Adrenal gland (tissue), 9 donors: ENCODE measurements at regions not wholly inside any gene's neighbourhood (a gene's known extent, or its start where the extent isn't known, plus 50 kb on each side); places are given as distances from the start of the nearest gene placed in this dataset.
A peak's percentile ranks its signal among the peaks of the same experiment; 100 is the strongest.

Experiments used
- DNase-seq, 7 donors: peaks; one replicate each; pipeline ENCODE4 v3.0.0-alpha.2; 2019 to 2020
- H3K27ac ChIP-seq, 5 donors: fragments of 200-600 bp; sonication (generic) in 4 of 5; 1 replicate in 3 of 5; 2 replicates in 2 of 5; pipeline versions ENCODE4 v1.5.1 to v1.8.0; 2016 to 2020; ENCODE audit warnings: mild to moderate bottlenecking in 1 of 5
- H3K27me3 ChIP-seq: fragments of 200-600 bp; 2 replicates; pipeline ENCODE4 v1.8.0; 2021
- H3K36me3 ChIP-seq, 2 donors: fragments of 200-600 bp; replicated peaks in 1 of 2; 1 replicate in 1 of 2; 2 replicates in 1 of 2; pipeline versions ENCODE4 v1.5.1 to v1.8.0; 2018 to 2022
- H3K4me1 ChIP-seq, 2 donors: fragments of 200-600 bp; replicated peaks in 1 of 2; 1 replicate in 1 of 2; 2 replicates in 1 of 2; pipeline versions ENCODE4 v1.5.1 to v1.8.0; 2018 to 2021
- H3K4me3 ChIP-seq, 4 donors: fragments of 200-600 bp; sonication (generic) in 3 of 4; one replicate each; pipeline ENCODE4 v1.5.1; 2016 to 2018
- H3K9me3 ChIP-seq, 3 donors: fragments of 200-600 bp; sonication (generic) in 1 of 3; replicated peaks in 1 of 3; 1 replicate in 2 of 3; 2 replicates in 1 of 3; pipeline versions ENCODE4 v1.5.1 to v1.8.0; 2016 to 2021
- POLR2A ChIP-seq, 2 donors: fragments of 450-650 bp; IDR thresholded peaks; one replicate each; pipeline ENCODE4 v1.6.1; 2017; ENCODE audit warnings: antibody characterized with exemption in 2 of 2, mild to moderate bottlenecking in 2 of 2, moderate library complexity in 1 of 2
- WGBS, 4 donors: extraction: QIAGEN DNeasy Blood & Tissue Kit in 2 of 4; methylation state at CpG; one replicate each; pipeline versions ENCODE4 v1.1.5 to v1.1.7; 2013 to 2017; 5-methylcytosine and 5-hydroxymethylcytosine counted together
- intact Hi-C, 2 donors: fragments of 100-400 bp; cut with DNase I; formaldehyde crosslinking; loops; one replicate each; pipeline versions ENCODE4 v1.14.1 to v1.15.0; 2022 to 2023
- TF ChIP-seq, protein P1 (sequence below), 6 experiments: fragments of 450-650 bp in 4 of 6; fragments of 200-600 bp in 2 of 6; sonication (generic) in 1 of 6; IDR thresholded peaks; 1 replicate in 5 of 6; 2 replicates in 1 of 6; pipeline versions ENCODE4 v1.5.1 to v1.8.0; 2016 to 2021; ENCODE audit warnings: antibody characterized with exemption in 6 of 6, mild to moderate bottlenecking in 2 of 6, moderate library complexity in 1 of 6
- donor health status: healthy with polysubstance abuse.
- donor health status: Bipolar disorder and iron deficiency.
- donor health status: DM: yes; HTN: yes; CAD: no.
- donor health status: DM: no; HTN: no; CAD: no.
- donor health status: DM: no; HTN: no; CAD: no.

DNA sequence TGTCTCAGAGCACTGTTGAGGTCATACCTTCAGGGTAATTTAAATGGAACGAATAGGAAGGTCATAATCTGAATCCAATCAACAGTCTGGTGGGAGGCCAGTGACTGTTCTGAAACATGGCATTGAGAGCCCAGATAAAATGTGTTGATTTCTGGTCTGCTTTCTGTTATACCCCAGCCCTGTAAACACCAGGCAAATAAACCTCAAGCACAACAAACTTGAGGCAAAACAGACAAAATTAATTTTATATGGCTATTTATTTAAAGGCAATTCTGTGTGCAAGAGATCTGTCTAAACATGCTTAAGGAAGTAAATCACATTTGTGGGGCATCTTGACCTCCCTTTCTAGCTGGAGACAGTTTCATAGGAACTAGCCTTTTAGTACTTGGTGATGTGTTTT lies 140.9 kb upstream of the SPEF2 start:
- Histone ChIP-seq H3K27ac (no peak overlapping the region), H3K4me1 (peaks cover 0 to 4% of the 10 kb centered on the region in 2 donors), H3K27me3 (no peaks in the 10 kb centered on the region), H3K36me3 (no peaks in the 10 kb centered on the region), H3K4me3 (no peak overlapping the region), H3K9me3 (no peaks in the 10 kb centered on the region)
- no peak for DNase-seq
- intact Hi-C loops, result no loop called here
- TF ChIP-seq POLR2A (IDR thresholded peaks at IDR 0.05), result no peak
- TF ChIP-seq, protein P1, sequence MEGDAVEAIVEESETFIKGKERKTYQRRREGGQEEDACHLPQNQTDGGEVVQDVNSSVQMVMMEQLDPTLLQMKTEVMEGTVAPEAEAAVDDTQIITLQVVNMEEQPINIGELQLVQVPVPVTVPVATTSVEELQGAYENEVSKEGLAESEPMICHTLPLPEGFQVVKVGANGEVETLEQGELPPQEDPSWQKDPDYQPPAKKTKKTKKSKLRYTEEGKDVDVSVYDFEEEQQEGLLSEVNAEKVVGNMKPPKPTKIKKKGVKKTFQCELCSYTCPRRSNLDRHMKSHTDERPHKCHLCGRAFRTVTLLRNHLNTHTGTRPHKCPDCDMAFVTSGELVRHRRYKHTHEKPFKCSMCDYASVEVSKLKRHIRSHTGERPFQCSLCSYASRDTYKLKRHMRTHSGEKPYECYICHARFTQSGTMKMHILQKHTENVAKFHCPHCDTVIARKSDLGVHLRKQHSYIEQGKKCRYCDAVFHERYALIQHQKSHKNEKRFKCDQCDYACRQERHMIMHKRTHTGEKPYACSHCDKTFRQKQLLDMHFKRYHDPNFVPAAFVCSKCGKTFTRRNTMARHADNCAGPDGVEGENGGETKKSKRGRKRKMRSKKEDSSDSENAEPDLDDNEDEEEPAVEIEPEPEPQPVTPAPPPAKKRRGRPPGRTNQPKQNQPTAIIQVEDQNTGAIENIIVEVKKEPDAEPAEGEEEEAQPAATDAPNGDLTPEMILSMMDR (IDR thresholded peaks at IDR 0.05), result no peak
- WGBS, 4 donors, result 12 to 46% (median 23%) methylated on average over 1 of the region's 1 CpG

DNA sequence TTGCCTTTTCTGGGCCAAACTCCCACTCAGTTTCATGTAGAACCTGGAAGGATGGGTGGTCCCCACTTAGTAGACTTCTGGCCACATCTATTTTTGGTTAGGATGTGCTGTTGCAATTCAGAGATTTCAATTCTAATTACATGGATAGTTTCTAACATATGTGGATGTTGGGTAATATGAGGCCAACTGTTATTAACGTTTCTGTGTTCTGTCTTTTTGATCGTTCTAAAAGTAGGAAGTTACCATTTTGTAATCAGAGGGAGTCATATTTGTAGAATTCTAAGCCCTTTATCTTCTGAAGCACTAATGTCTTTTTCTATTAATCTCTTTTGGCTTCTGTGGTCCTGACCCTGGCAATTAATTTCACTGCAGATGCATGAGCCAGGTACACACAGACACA lies 141.6 kb upstream of the SPEF2 start:
- DNase-seq, result no peak
- intact Hi-C loops, result no loop called here
- H3K27me3 ChIP-seq, result no peaks in the 10 kb centered on the region
- 40 to 67% (median 59%) methylated on average over 2 of the region's 2 CpGs for WGBS, 4 donors
- H3K4me3 ChIP-seq, result no peak overlapping the region
- no peaks in the 10 kb centered on the region for H3K36me3 ChIP-seq
- no peak overlapping the region for H3K27ac ChIP-seq
- peaks cover 2 to 4% of the 10 kb centered on the region in 2 donors for H3K4me1 ChIP-seq
- TF ChIP-seq POLR2A (IDR thresholded peaks at IDR 0.05), result no peak
- no peaks in the 10 kb centered on the region for H3K9me3 ChIP-seq

DNA sequence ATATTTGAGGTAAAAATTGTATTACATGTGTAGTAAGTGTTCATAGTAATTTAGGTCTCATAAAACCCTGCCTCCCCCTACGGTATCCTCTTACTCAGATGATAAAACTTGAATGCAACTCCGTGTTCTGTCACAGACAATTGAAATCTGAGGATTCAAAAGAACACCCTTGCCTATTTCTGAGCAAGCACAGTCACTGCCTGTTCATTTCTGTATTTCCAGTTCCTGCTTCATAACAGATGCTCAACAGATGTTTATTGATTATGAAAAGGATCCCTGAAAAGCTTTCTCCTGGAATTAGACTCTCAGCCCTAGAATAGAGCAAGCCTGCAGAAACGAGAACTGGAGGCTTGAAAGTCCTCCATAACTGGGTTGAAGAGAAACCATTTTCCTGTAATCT lies 144.1 kb upstream of the SPEF2 start:
- Histone ChIP-seq H3K36me3 (no peaks in the 10 kb centered on the region), H3K9me3 (no peaks in the 10 kb centered on the region), H3K4me3 (no peak overlapping the region), H3K4me1 (peaks cover 5 to 9% of the 10 kb centered on the region in 2 donors), H3K27ac (no peak overlapping the region), H3K27me3 (no peaks in the 10 kb centered on the region)
- WGBS, 4 donors, result 86 to 91% (median 87%) methylated on average over 3 of the region's 3 CpGs
- intact Hi-C loops, result no loop called here
- DNase-seq, result no peak
- no peak for TF ChIP-seq POLR2A (IDR thresholded peaks at IDR 0.05)
- TF ChIP-seq, protein P1 (IDR thresholded peaks at IDR 0.05), result no peak

DNA sequence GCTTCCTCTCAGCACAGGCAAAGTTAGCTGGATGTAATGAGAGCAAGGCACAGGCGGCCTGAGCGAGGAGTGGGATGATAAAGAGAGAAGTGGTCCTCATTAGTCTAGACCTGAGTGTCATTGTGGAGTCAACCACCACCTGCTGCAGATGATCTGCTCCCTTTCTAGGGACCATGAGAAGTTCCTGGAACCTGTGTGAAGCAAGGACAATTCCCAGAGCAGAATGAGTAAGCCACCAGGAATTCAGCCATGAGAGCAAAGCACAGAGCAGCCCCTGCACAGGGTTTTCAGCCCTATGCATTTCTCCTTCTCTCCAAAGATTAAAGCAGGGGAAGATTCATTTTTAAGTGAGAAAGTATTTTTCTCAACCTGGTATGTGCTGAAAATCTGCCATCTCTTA lies 146.8 kb upstream of the SPEF2 start:
- H3K4me1 ChIP-seq, result peaks cover 5 to 16% of the 10 kb centered on the region in 2 donors
- TF ChIP-seq POLR2A (IDR thresholded peaks at IDR 0.05), result no peak
- TF ChIP-seq, protein P1 (IDR thresholded peaks at IDR 0.05), result no peak
- no peaks in the 10 kb centered on the region for H3K9me3 ChIP-seq
- intact Hi-C loops, result no loop called here
- H3K27ac ChIP-seq, result peak overlapping the region in 2 of 5 donors; percentile 24 to 68
- no peaks in the 10 kb centered on the region for H3K27me3 ChIP-seq
- WGBS, 4 donors, result 71 to 83% (median 81%) methylated on average over 2 of the region's 2 CpGs
- peak; percentile 34 to 61 (median 49) for DNase-seq
- H3K4me3 ChIP-seq, result no peak overlapping the region
- H3K36me3 ChIP-seq, result no peaks in the 10 kb centered on the region

DNA sequence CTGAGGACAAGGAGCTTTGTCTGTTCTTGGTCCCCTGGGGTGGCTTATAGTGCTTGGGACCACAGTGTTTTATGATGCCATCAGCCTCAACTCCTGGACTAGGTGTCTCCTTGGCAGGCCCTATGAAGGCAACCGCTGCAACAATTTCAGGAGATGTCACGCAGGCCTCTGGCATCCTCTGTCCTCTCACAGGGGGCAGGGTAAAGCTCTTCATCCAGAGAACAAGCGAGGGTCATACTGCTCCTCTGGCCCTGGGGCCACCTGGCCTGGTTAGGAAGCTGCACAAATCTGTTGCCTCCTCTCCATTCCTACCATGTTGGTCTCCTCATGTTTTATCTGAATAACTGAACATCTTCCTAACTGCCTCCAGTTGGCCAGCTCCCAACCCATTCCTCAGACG lies 148.9 kb upstream of the SPEF2 start:
- TF ChIP-seq, protein P1 (IDR thresholded peaks at IDR 0.05), result no peak
- TF ChIP-seq POLR2A (IDR thresholded peaks at IDR 0.05), result no peak
- DNase-seq, result no peak
- Histone ChIP-seq H3K9me3 (peaks cover 0 to 3% (median 0%) of the 10 kb centered on the region in 3 donors), H3K4me1 (peaks cover 18 to 30% of the 10 kb centered on the region in 2 donors), H3K27ac (no peak overlapping the region), H3K27me3 (no peaks in the 10 kb centered on the region), H3K4me3 (no peak overlapping the region), H3K36me3 (no peaks in the 10 kb centered on the region)
- WGBS, 4 donors, result 87 to 99% (median 90%) methylated on average over 4 of the region's 4 CpGs
- intact Hi-C loops, result no loop called here
